HuH-7 (cell line): ENCODE measurements at regions not wholly inside any gene's neighbourhood (a gene's known extent, or its start where the extent isn't known, plus 50 kb on each side); places are given as distances from the start of the nearest gene placed in this dataset.

Source experiments
- DNase-seq: peaks from one replicate; pipeline ENCODE4 v3.0.0; 2011; ENCODE audit warnings: low spot score

DNA sequence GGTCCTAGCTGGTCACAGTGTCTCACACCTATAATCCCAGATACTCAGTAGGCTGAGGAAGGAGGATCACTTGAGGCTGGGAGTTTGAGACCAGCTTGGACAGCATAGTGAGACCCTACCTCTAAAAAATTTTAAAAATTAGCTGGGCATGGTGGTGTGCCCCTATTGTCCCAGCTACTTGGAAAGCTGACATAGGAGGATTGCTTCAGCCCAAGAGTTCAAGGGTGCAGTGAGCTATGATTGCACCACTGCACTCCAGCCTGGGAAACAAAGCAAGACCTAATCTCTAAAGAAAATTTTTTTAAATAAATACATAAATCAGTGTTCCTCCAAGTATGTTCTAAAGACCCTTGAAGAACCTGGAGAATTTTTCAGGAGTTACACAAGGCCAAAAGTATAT, 50.6 kb upstream of the GNAO1 start:
- no peak for DNase-seq

DNA sequence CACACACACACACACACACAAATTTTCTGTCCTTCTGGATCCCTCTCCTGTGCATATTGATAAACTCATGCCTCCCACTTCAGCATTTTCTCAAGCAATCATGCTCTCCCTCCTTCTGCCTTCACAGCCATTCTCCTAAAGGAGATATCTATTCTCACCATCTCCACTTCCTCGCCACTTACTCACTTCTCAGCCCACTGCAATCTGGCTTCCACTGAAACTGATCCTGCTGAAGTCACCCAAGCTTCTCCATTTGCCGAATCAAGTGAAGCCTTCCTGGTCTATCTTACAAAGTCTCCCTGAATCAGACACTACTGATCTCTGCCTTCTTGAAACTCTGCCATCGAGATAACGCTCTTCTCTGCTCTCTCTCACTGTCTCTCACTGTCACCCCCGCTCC, 54.0 kb upstream of the GNAO1 start:
- DNase-seq, result no peak

DNA sequence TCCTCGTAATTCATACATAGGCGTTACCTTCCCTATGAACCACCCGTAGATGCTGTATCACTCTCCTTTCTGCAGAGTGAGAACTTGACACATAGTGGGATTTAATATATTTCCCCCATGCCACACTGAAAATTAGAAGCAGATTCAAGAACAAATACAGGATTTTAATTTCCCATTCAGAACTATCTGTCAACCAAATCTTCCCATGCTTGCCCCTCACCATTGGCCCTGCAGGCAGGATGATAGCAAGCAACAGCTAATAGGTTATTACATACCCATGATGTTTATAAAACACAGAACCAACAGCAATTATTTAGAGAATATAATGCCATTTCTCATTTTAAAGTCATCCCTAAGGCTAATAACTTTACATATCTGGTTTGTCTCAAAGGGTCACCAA, 55.0 kb upstream of the GNAO1 start:
- DNase-seq, result no peak

DNA sequence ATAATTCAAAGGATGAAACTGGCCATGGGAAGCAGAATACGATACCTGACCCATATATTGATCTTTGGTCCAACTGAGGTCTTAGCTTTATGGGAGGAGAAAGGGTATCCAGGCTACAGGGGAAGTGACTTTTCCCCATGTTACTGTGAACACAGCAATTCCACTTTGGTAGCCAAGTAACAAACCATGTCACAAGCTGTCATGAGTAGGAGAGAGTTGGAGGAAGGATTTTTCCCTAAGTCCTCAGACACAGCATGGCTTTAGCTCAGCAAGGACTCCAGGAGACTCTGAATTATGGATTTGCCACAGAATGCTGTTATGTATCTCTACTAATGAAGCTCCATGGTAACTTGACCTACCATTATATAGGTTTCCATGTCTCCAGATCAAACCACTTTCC, 56.5 kb upstream of the GNAO1 start:
- DNase-seq, result no peak

DNA sequence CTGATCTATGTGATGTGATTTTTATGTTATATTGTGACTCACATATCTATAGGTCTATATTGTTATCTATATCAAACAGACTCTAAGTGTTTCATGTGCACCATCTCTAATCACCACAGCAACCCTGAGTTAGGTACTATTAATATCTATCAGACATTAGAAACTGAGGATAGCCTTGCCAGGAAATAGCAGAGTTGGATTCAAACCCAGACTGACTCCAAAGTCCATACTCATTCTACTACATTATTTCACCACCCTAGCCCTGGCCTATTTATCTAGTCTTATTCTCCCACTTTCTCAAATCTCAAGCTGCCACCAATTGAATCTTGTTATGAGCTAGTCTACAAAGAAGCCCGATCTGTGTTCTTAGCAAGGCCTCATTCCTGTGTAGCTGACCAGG, 65.4 kb upstream of the GNAO1 start:
- DNase-seq, result no peak

DNA sequence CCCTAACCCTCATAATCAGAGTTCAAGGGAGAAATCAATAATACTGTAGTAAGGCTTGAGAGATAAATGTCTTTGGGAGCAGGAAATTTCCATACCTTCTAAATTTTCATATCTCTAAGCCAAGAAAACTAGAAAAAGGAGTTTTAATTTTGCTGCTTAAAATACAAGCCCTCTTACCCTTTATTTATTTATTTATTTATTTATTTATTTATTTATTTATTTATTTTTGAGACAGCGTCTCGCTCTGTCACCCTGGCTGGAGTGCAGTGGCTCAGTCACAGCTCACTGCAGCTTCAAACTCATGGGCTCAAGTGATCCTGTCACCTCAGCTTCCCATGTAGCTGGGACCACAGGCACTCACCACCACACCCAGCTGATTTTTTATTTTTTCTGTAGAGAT, 69.0 kb upstream of the GNAO1 start:
- DNase-seq, result no peak

DNA sequence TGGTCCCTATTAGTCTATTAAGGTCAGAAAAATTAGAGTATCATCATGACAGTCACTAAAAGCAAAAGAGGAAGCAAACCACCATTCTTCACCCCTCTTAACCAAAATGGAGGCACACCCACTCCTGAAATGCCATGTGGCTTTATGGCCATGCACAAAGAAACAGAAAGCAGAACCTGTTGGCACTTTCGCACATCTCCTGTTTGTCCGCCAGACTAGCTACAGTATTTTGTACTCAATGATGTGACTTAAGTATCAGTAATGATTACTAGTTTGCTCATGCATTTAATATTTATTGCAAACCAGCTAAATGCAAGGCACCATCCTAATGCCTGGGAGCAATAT, 70.2 kb upstream of the GNAO1 start:
- no peak for DNase-seq

DNA sequence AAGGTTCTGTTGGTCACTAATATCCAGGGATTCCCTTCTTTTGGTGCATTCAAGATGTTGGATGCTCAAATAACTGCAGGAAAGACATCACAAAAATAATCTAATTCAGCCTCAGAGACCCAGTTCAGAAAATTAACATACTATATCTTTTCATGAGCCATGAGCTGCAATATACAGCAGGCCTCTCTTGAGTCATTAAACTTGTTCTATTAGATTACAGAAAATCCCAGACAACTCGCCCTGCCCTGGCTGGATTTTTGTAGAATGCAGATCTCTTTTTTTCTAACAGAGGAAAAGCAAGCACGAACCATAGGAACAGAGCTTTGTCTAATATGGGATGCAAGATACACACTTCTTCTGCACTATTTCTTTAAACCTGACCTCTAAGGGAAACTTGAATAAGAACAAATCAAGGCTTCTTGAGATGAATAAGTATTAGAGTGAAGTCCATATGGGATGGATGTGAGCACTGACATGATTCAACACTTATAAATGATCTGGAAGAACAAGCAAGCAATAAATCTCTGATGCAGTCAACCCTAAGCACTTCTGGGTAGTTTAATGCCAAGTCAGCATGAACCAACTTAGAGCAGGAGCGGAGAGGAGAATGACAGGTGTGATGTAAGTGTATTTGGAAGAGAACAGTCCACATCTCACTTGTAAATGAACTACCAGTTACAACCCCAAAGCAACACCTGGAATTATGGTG, 70.7 kb upstream of the GNAO1 start:
- DNase-seq, result no peak

DNA sequence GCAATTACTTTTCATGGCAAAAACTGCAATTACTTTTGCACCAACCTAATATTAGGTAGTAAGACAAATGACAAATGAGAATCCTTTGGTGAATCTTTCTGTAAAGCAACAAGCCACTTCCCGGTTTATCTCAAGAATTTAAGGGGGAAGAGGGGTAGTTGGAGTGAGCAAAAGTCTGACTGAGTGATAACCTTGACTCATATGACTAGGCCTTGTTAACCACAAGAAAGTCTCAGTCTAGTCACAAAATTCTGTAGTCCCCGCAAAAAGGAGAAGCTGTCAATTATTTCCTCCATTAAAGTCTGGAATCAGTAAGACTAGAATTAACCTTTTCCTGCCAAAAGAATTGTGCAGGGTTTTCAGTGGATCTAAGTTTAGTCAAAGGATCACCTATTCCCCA, 72.2 kb upstream of the GNAO1 start:
- DNase-seq, result no peak

DNA sequence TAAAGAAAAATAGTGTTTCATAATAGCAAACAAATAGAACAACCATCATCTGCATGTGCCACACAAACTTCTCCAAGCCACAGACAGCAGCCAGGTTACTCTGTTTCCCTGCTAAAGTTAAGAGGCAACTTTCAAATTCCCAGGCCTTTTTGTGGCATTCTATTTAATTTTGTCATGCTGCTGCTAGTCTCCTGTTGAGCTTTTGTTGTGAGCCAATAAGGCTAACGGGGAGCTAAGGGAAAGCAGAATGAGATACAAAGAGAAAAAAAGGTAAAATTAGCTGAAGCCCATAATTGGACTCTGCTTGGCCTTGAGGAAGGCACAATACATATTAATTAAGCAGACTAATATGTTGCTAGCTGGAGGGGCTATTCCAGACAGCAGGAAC, 74.7 kb upstream of the GNAO1 start:
- DNase-seq, result no peak

DNA sequence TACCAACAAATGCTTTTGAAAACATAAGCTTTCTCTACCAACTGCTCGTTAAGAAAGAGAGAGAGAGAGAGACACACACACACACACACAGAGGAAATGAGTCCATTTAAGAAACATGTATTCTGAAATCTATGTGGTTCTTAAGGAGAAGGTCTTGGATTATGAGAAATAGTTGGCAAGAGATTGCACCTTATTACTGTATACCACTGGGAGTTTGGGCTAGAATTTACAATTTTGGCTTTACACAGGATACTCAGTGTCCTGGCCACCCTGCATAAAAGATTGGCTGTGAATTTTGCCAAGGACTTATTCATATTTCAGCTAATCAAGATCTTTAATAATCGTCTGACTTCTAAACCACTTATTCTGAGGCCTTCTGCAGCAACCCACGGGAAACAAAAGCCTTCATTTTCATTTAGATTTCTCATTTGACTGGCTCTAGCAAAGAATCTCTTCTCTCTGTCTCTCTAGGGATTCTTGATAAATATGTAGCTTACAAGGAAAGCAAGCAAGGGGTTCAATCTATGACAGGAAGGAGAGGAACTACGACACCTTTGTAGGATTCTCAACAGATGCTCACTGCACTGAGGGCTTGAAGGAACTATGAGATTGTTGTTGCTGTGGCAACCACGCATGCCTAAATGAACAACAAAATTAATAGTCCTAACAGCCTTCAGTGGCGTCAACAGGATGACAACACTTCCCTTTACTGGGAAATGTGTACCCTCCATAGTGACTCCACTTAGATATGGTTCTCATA, 75.3 kb upstream of the GNAO1 start:
- no peak for DNase-seq

DNA sequence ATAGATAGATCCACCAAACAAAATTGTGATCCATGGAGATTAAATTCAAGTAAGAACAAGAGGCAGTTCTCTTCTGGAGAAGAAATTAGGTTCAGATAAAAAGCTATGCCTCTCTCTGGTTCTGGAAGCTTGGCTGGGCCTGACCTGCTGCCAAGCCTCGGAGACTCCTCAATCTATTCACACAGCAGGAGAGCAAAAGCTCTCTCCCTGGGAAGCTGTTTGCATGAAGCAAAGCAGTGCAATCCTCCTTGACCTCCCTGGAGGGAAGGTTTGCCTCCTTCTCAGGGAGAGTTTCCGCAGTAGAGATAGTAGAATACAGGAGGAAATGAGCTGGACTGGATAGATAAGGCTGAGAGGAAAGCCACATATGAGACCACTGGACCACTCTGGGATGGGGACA, 78.1 kb upstream of the GNAO1 start:
- DNase-seq, result no peak

DNA sequence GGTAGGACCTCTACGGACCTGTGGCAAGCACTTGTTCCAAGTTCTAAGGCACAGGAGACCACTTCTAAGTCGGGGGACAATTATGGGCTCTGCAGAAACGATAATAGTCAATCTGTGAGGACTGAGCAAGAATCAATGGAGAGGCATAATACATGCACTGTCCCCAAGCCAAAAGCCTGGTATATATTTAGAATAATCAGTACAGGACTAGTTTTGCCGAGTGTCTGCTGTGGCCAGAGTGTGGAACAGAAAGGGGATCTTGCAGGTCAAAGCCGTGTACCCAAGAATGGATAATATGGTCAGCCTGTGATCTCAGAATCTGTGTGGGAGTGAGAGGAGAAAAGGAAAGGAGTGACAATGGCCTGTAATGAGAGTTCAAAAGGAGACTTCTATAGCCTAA, 80.2 kb upstream of the GNAO1 start:
- DNase-seq, result no peak

DNA sequence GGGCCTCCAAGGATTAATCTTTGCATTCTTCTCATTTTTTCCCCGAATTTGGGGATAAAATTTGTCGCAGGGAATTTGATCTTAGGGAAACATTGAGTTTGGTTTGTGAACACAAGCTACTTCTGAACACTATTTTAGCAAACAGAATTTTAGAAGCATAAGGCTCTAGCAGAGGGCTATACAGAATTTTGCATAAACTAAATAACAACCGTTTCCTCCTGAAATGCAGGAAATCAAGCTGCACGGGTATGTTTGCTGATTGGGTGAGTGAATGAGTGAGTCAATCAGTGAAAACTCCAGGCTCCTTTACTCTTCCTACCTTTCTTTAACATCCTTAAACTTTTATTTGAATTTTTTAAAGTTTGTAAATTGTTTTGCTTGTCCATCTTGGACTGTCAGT, 81.3 kb upstream of the GNAO1 start:
- no peak for DNase-seq

DNA sequence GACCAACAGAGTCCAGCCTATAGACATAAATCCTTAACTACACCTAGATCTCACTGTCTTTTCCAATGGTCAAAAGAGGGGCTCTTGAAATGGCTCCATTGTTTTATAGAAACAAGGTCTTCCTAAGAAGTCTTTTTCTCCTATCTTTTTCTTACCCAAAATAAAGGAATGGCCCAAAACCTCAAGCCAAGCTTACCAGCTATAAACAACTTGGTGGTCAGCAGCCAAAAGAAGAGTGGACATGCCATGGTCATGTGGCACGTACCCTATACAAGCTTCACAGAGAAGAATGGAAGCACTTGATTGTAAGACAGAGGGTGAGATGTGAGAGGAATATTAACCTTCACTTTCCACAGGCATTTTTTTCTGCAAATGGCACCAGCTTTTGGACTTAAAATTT, 82.1 kb upstream of the GNAO1 start:
- no peak for DNase-seq

DNA sequence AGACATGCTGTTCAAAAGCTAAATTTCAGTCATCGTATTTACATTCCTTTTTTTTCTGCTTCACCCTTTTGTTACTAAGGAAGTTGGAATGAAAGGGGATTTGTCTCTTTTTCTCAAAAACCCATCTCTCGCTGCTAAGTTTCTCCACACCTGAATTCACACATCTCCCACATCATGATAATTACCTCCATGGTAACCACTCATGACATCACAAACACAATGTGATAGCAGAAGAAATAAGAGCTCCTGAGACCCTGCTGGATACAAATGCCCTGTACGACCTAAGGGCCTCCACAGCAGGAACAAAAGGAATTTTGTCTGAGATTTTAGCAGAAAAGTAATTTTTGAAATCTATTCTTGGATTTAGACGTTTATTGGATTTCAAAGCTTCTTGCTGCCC, 82.6 kb upstream of the GNAO1 start:
- DNase-seq, result no peak

DNA sequence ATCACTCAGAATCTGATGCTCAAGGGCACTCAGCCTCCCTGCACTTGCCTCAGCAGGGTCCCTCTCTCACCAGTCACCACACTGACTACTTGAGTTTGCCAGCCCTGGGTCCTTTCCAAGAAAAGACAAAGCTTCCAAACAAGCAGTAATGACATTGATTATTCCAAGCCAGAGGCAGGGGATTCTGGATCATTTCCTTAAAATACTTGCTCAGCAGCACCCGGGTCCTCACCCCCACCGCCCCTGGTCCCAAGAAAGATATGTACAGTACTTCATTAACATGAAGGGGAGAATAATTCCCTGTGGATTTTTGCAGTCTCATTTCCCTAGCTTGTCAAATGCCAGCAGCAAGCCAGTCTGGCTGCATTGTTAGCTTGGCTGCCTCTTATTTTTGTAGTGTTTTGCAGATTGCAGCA, 83.2 kb upstream of the GNAO1 start:
- no peak for DNase-seq

DNA sequence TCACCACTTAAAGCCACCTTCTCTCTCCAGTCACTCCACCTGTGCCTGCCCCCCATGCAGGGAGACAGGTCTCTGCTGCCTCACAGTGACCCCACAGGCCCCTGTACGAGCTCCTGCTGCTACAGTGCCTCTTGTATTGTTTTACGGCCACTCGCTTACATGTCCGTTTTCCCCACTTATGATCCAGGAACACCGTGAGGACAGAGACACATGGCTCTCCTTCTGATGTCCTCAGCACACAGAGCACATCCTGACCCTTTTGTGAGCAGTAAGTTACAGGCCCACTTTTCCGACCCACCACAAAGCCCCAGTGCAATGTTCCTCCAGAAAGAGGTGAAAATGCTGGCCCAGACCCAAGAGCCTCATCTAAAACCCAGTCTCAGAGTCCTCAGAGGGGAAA, 84.8 kb upstream of the GNAO1 start:
- DNase-seq, result no peak

DNA sequence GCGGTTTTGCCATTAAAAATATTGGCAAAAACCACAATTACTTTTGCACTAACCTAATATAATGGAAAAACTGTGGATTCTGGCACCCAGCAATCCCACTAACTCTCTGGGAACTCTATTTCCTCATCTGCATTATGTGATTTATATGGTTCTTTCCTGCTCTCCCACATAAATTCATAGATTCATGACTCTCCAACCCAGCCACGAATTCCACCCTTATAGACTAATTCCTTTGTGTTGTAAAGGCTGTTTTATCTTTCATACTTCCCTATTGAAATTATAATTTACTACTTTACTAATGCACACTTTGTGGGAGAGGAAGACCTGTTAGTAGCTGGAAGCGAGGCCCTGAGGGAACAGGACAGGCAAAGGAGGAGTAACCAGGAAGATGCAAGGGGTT, 88.4 kb upstream of the GNAO1 start:
- no peak for DNase-seq

DNA sequence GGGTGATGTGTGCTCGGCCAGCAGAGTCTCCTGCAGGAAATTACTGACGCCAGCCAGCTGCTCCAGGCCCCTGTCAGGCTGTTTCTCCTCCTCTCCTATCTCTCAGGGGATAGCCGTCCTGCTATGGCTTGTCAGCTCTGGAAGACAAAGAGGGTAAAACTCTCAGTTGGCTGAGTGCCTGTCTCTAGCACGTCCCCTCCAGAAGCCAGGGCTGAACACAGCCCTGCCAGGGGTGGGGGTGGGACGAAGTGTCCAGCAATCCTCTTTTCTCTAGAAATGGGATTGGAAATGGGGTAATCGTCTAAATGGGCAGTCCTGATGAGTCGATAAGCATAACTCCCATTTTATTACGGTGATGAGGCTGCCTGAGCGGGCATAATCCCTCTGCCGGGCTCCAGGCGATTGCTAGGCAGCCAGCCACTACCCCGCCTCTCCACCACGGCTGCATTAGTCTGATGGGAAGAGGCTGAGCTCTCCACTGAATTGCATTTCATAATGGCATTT, 89.1 kb upstream of the GNAO1 start:
- DNase-seq, result no peak

DNA sequence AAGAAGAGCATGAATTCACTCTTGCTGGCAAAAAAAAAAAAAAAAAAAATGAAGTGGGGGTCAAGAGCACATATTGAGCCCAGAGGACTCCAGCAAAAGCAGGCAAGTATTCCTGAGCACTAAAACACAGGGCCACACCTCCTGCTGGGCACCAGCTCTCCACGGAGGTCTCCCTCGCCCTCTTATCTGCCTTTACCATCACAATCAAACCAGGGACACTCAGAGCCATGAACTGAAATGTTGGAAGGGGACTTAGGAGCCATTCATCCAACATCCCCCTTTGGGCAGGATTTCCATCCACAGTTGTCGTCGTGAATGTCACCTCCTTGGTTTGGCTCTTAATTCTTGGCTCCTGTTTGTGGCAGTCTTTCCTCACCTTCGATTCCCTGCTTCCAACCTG, 89.8 kb upstream of the GNAO1 start:
- no peak for DNase-seq

DNA sequence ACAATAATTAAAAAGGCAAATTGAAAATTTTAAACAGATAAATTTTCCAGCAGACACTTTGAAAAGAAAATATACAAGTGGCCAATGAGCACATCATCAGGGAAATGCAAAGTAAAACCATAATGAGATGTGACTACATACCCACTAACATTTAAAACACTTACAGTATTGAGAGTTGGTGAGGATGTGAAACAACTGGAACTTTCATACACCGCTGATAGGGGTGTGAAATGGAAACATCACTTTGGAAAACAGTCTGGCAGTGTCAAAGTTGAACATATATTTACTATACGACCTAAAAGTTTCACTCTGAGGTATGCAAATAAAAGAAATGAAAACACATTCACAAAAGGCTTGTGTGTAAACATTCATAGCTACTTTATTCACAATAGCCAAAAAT, 94.0 kb upstream of the GNAO1 start:
- DNase-seq, result no peak

DNA sequence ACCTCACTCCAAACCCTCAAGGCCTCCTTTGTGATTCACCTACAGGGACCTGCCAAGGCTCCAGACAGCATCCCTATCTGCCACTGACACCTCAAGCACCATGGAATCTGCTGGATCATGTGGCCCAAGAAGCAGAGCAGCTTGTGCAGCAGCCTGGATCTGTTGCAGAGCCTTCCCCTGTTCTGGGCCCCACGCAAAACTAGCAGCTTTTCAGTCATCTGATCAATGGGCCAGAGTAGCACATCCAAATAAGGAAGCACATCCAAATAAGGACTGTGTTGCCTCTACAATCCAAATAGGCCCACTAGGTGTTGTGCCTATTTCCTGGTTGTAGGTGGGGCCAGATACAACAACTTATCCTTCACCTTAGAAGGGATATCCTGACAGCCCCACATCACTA, 97.1 kb upstream of the GNAO1 start:
- DNase-seq, result no peak

DNA sequence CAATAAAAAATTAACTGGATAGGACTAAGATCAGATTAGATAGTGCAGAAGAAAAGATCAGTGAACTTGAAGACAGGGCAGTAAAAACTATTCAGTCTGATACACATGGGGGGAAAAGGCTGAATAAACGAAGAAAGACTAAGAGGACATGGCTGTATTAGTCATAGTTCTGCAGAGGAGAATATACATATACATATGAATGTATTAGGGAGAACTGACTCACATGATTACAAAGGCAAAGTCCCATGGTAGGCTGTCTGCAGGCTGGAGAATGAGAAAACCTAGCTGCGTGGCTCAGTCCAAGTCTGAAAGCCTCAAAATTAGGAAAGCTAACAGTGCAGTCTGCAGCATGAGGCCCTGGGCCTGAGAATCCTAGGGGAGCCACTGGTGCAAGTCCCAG, 98.2 kb upstream of the GNAO1 start:
- no peak for DNase-seq
